Upper lobe of left lung (tissue), 6 donors: ENCODE measurements at regions not wholly inside any gene's neighbourhood (a gene's known extent, or its start where the extent isn't known, plus 50 kb on each side); places are given as distances from the start of the nearest gene placed in this dataset.

Source experiments
- ATAC-seq, 2 donors: fragments of 200-7000 bp; cut with Tn5 transposase; one replicate each; pipeline ENCODE4 v1.9.1; 2022; ENCODE audit warnings: mild to moderate bottlenecking in 2 of 2, moderate library complexity in 2 of 2; ENCODE audit not compliant: low FRiP score in 2 of 2
- DNase-seq, 2 donors: peaks; one replicate each; pipeline ENCODE4 v3.0.0-alpha.2; 2019 to 2020
- H3K27ac ChIP-seq, 4 donors: fragments of 200-600 bp; sonication (generic); one replicate each; pipeline ENCODE4 v1.5.1; 2016 to 2019
- H3K27me3 ChIP-seq, 4 donors: fragments of 200-600 bp; sonication (generic); one replicate each; pipeline ENCODE4 v1.5.1; 2017 to 2019
- H3K36me3 ChIP-seq, 4 donors: fragments of 200-600 bp; sonication (generic); one replicate each; pipeline ENCODE4 v1.5.1; 2016 to 2019
- H3K4me1 ChIP-seq, 4 donors: fragments of 200-600 bp; sonication (generic); one replicate each; pipeline ENCODE4 v1.5.1; 2018 to 2019
- H3K4me3 ChIP-seq, 4 donors: fragments of 200-600 bp; sonication (generic); one replicate each; pipeline ENCODE4 v1.5.1; 2017 to 2019; ENCODE audit warnings: mild to moderate bottlenecking in 2 of 4, moderate library complexity in 1 of 4
- H3K9me3 ChIP-seq, 4 donors: fragments of 200-600 bp; sonication (generic); one replicate each; pipeline ENCODE4 v1.5.1; 2018 to 2019
- CTCF ChIP-seq, 6 experiments: fragments of 450-650 bp in 4 of 6; fragments of 200-600 bp in 2 of 6; sonication (generic) in 2 of 6; IDR thresholded peaks; one replicate each; pipeline ENCODE4 v1.5.1; 2016 to 2019; ENCODE audit warnings: antibody characterized with exemption in 6 of 6
- EP300 ChIP-seq, 4 donors: sonication (generic); formaldehyde crosslinking; IDR thresholded peaks; one replicate each; pipeline ENCODE4 v1.5.1; 2017; ENCODE audit warnings: antibody characterized with exemption in 4 of 4, control low read depth in 2 of 4
- POLR2A ChIP-seq, 4 donors: fragments of 450-650 bp; IDR thresholded peaks; one replicate each; pipeline ENCODE4 v1.5.1; 2016 to 2017; ENCODE audit warnings: antibody characterized with exemption in 4 of 4, mild to moderate bottlenecking in 2 of 4
- POLR2AphosphoS5 ChIP-seq, 2 donors: sonication (generic); formaldehyde crosslinking; IDR thresholded peaks; one replicate each; pipeline ENCODE4 v1.5.1; 2017; ENCODE audit warnings: antibody characterized with exemption in 2 of 2
- WGBS, 2 donors: methylation state at CpG; one replicate each; pipeline ENCODE4 v1.1.5; 2017 to 2018; 5-methylcytosine and 5-hydroxymethylcytosine counted together
- donor health status: DM: no; HTN: no; CAD: no; lungs with moderate emphysema.
- donor health status: DM: no; HTN: yes; CAD: no; lungs with severe emphysema.

GRCh38 chr1:55541296-55541695, 326.1 kb upstream of the USP24 start:
- Histone ChIP-seq H3K9me3 (no peaks in the 10 kb centered on the region), H3K4me3 (no peak overlapping the region), H3K36me3 (no peaks in the 10 kb centered on the region), H3K4me1 (no peaks in the 10 kb centered on the region), H3K27me3 (no peaks in the 10 kb centered on the region), H3K27ac (no peak overlapping the region)
- ATAC-seq (no peak), DNase-seq (no peak)
- WGBS, 2 donors: 86 to 92% methylated on average over 1 of the region's 1 CpG
- no peak for TF ChIP-seq EP300 (IDR thresholded peaks at IDR 0.05)
- no peak for TF ChIP-seq POLR2AphosphoS5 (IDR thresholded peaks at IDR 0.05)
- no peak for TF ChIP-seq POLR2A (IDR thresholded peaks at IDR 0.05)
- TF ChIP-seq CTCF (IDR thresholded peaks at IDR 0.05): no peak

GRCh38 chr1:55539652-55540512, 324.7 kb upstream of the USP24 start:
- H3K9me3 ChIP-seq: no peaks in the 10 kb centered on the region
- no peaks in the 10 kb centered on the region for H3K36me3 ChIP-seq
- no peak overlapping the region for H3K27ac ChIP-seq
- no peak for TF ChIP-seq EP300 (IDR thresholded peaks at IDR 0.05)
- no peak for TF ChIP-seq POLR2AphosphoS5 (IDR thresholded peaks at IDR 0.05)
- no peak for TF ChIP-seq POLR2A (IDR thresholded peaks at IDR 0.05)
- TF ChIP-seq CTCF (IDR thresholded peaks at IDR 0.05): no peak
- no peaks in the 10 kb centered on the region for H3K27me3 ChIP-seq
- WGBS, 2 donors: 71 to 80% methylated on average over 5 of the region's 5 CpGs
- H3K4me1 ChIP-seq: no peaks in the 10 kb centered on the region
- ATAC-seq (no peak), DNase-seq (no peak)
- H3K4me3 ChIP-seq: no peak overlapping the region

- 87 to 97% methylated on average over 2 of the region's 2 CpGs for WGBS, 2 donors
- H3K27me3 ChIP-seq: no peaks in the 10 kb centered on the region
- no peaks in the 10 kb centered on the region for H3K36me3 ChIP-seq
- DNase-seq (no peak), ATAC-seq (no peak)
- H3K9me3 ChIP-seq: no peaks in the 10 kb centered on the region
- no peak overlapping the region for H3K4me3 ChIP-seq
- no peak overlapping the region for H3K27ac ChIP-seq
- TF ChIP-seq POLR2AphosphoS5 (IDR thresholded peaks at IDR 0.05): no peak
- no peak for TF ChIP-seq CTCF (IDR thresholded peaks at IDR 0.05)
- no peak for TF ChIP-seq EP300 (IDR thresholded peaks at IDR 0.05)
- no peak for TF ChIP-seq POLR2A (IDR thresholded peaks at IDR 0.05)
- no peaks in the 10 kb centered on the region for H3K4me1 ChIP-seq
These were observed 323.3 kb upstream of the USP24 start for GRCh38 chr1:55538428-55538827.

- Histone ChIP-seq H3K4me1 (no peaks in the 10 kb centered on the region), H3K27ac (no peak overlapping the region), H3K36me3 (no peaks in the 10 kb centered on the region), H3K9me3 (no peaks in the 10 kb centered on the region), H3K4me3 (no peak overlapping the region), H3K27me3 (no peaks in the 10 kb centered on the region)
- DNase-seq (no peak), ATAC-seq (no peak)
- TF ChIP-seq POLR2A (IDR thresholded peaks at IDR 0.05): no peak
- TF ChIP-seq EP300 (IDR thresholded peaks at IDR 0.05): no peak
- no peak for TF ChIP-seq CTCF (IDR thresholded peaks at IDR 0.05)
- TF ChIP-seq POLR2AphosphoS5 (IDR thresholded peaks at IDR 0.05): no peak
- WGBS, 2 donors: 75 to 84% methylated on average over 2 of the region's 2 CpGs
These were observed 321.3 kb upstream of the USP24 start for GRCh38 chr1:55536545-55536865.
